Effector memory CD4-positive, alpha-beta T cell (primary cell): ENCODE measurements at regions not wholly inside any gene's neighbourhood (a gene's known extent, or its start where the extent isn't known, plus 50 kb on each side); places are given as distances from the start of the nearest gene placed in this dataset.
"Not testable (repeated sequence)": the region's sequence is repeated elsewhere in the genome, so short reads cannot be mapped to it uniquely, and the experiment has no call there.

Source experiments
- DNase-seq, 3 donors: peaks; one replicate each; pipeline ENCODE4 v3.0.0-alpha.2; 2020
- H3K27ac ChIP-seq: 2 replicates; pipeline ENCODE4 v1.7.0; 2013; ENCODE audit warnings: mild to moderate bottlenecking, low read length, moderate library complexity; ENCODE audit not compliant: insufficient read depth, poor library complexity, severe bottlenecking
- H3K27me3 ChIP-seq: replicated peaks from 2 replicates; pipeline ENCODE4 v1.7.0; 2013; ENCODE audit warnings: mild to moderate bottlenecking, low read length; ENCODE audit not compliant: insufficient read depth, control insufficient read depth, poor library complexity, severe bottlenecking
- H3K36me3 ChIP-seq: 2 replicates; pipeline ENCODE4 v1.7.0; 2013; ENCODE audit warnings: mild to moderate bottlenecking, low read length, moderate library complexity; ENCODE audit not compliant: control insufficient read depth, insufficient read depth
- H3K4me1 ChIP-seq: 2 replicates; pipeline ENCODE4 v1.7.0; 2013; ENCODE audit warnings: low read length, mild to moderate bottlenecking; ENCODE audit not compliant: control insufficient read depth, insufficient read depth, poor library complexity, severe bottlenecking
- H3K4me3 ChIP-seq: 2 replicates; pipeline ENCODE4 v1.7.0; 2013; ENCODE audit warnings: low read length, low read depth, mild to moderate bottlenecking; ENCODE audit not compliant: insufficient read depth, poor library complexity, severe bottlenecking
- H3K9me3 ChIP-seq: 2 replicates; pipeline ENCODE4 v1.7.0; 2013; ENCODE audit warnings: mild to moderate bottlenecking, low read length, moderate library complexity; ENCODE audit not compliant: control insufficient read depth

DNA sequence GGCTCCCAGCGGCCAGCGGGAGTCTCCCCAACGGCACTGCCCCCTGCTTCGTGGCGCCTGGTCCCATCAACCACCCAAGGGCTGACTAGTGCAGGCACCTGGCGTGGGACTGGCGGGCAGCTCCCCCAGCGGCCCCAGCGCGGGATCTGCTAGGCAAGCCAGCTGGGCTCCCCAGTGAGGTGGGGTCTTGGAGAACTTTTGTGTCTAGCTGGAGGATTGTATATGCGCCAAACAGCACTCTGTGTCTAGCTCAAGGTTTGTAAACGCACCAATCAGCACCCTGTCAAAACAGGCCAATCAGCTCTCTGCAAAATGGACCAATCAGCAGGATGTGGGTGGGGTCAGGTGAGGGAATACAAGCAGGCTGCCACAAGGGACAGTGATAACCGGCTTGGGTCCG, 1988.2 kb downstream of the FOXD4L5 start:
- H3K4me3 ChIP-seq, H3K9me3 ChIP-seq, DNase-seq, H3K4me1 ChIP-seq, H3K27me3 ChIP-seq, H3K27ac ChIP-seq, H3K36me3 ChIP-seq: not testable (repeated sequence)

DNA sequence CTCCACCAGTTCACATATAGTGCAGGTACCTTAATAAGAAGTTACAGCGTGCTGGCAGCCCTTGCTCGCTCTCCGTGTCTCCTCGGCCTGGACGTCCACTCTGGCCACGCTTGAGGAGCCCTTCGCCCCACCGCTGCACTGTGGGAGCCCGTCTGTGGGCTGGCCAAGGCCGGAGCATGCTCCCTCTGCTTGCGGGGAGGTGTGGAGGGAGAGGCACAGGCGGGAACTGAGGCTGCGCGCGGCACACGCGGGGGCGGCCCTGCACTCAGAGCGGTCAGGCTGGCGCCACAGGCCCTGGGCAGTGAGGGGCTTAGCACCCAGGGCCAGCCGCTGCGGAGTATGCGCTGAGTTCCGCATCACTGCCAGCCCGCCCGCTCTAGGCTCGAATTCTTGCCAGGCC, 1988.6 kb downstream of the FOXD4L5 start:
- not testable (repeated sequence) for H3K36me3 ChIP-seq, H3K4me3 ChIP-seq, H3K27me3 ChIP-seq, H3K27ac ChIP-seq, DNase-seq, H3K9me3 ChIP-seq, H3K4me1 ChIP-seq

- not testable (repeated sequence) for H3K36me3 ChIP-seq, H3K9me3 ChIP-seq, DNase-seq, H3K27ac ChIP-seq, H3K27me3 ChIP-seq, H3K4me3 ChIP-seq, H3K4me1 ChIP-seq
These were observed 1995.0 kb downstream of the FOXD4L5 start for GRCh38 chr9:63289971-63290370.
